Breast epithelium (tissue), 4 donors: ENCODE measurements at regions not wholly inside any gene's neighbourhood (a gene's known extent, or its start where the extent isn't known, plus 50 kb on each side); places are given as distances from the start of the nearest gene placed in this dataset.
"Not testable (repeated sequence)": the region's sequence is repeated elsewhere in the genome, so short reads cannot be mapped to it uniquely, and the experiment has no call there.

Experiments
- DNase-seq, 2 donors: peaks; one replicate each; pipeline ENCODE4 v3.0.0-alpha.2; 2019; ENCODE audit warnings: low spot score in 2 of 2
- H3K27ac ChIP-seq, 2 donors: fragments of 200-600 bp; sonication (generic) in 1 of 2; one replicate each; pipeline ENCODE4 v1.5.1; 2016 to 2019; ENCODE audit warnings: mild to moderate bottlenecking in 1 of 2
- H3K27me3 ChIP-seq, 2 donors: fragments of 200-600 bp; sonication (generic) in 1 of 2; one replicate each; pipeline versions ENCODE4 v1.5.1 to v1.6.0; 2017 to 2019; ENCODE audit warnings: control low read depth in 1 of 2, mild to moderate bottlenecking in 1 of 2
- H3K36me3 ChIP-seq: fragments of 200-600 bp; one replicate; pipeline ENCODE4 v1.5.1; 2019
- H3K4me1 ChIP-seq, 2 donors: fragments of 200-600 bp; sonication (generic); one replicate each; pipeline ENCODE4 v1.5.1; 2016 to 2019; ENCODE audit warnings: control low read depth in 1 of 2
- H3K4me3 ChIP-seq, 3 donors: fragments of 200-600 bp; sonication (generic); 1 replicate in 2 of 3; 2 replicates in 1 of 3; pipeline ENCODE4 v1.5.1; 2016 to 2019; ENCODE audit warnings: mild to moderate bottlenecking in 3 of 3, moderate library complexity in 2 of 3
- H3K9me3 ChIP-seq, 2 donors: fragments of 200-600 bp; sonication (generic) in 1 of 2; one replicate each; pipeline ENCODE4 v1.5.1; 2016 to 2019; ENCODE audit warnings: control low read depth in 1 of 2
- POLR2A ChIP-seq: fragments of 450-650 bp; IDR thresholded peaks from one replicate; pipeline ENCODE4 v1.6.1; 2016; ENCODE audit warnings: antibody characterized with exemption, mild to moderate bottlenecking, moderate library complexity
- POLR2AphosphoS5 ChIP-seq, 3 donors: sonication (generic); formaldehyde crosslinking; IDR thresholded peaks; one replicate each; pipeline ENCODE4 v1.6.1; 2017; ENCODE audit warnings: antibody characterized with exemption in 3 of 3
- intact Hi-C: fragments of 100-400 bp; cut with DNase I; formaldehyde crosslinking; loops from one replicate; pipeline ENCODE4 v1.15.1; 2023; ENCODE audit warnings: low total_unique reads
- TF ChIP-seq, protein P1 (sequence below), 3 donors: fragments of 450-650 bp; IDR thresholded peaks; one replicate each; pipeline ENCODE4 v1.5.1; 2016 to 2017; ENCODE audit warnings: antibody characterized with exemption in 3 of 3, mild to moderate bottlenecking in 3 of 3, moderate library complexity in 3 of 3

DNA sequence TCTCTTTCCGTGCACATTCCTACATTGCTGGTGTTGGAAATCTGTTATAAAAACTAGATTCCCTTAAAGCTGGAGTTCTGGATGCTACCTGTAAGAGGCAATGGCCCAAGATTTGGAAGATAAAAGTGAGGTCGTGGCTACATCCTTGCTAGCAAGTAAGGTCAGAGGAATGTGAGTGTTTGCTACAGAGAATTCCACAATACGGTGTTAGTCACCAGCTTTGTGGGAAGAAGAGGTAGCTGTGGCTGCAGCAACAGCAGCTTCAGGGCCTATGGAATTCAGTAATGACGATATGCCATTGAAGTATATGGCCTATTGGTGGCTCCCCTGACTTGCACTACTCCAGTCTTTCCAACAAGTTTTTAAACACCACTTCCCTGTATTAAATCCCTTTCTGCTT, 227.7 kb upstream of the TMEM260 start:
- Histone ChIP-seq H3K9me3 (peaks cover 0 to 4% of the 10 kb centered on the region in 2 donors), H3K4me3 (no peak overlapping the region), H3K4me1 (no peaks in the 10 kb centered on the region), H3K27me3 (no peaks in the 10 kb centered on the region), H3K27ac (no peak overlapping the region), H3K36me3 (no peaks in the 10 kb centered on the region)
- TF ChIP-seq, protein P1, sequence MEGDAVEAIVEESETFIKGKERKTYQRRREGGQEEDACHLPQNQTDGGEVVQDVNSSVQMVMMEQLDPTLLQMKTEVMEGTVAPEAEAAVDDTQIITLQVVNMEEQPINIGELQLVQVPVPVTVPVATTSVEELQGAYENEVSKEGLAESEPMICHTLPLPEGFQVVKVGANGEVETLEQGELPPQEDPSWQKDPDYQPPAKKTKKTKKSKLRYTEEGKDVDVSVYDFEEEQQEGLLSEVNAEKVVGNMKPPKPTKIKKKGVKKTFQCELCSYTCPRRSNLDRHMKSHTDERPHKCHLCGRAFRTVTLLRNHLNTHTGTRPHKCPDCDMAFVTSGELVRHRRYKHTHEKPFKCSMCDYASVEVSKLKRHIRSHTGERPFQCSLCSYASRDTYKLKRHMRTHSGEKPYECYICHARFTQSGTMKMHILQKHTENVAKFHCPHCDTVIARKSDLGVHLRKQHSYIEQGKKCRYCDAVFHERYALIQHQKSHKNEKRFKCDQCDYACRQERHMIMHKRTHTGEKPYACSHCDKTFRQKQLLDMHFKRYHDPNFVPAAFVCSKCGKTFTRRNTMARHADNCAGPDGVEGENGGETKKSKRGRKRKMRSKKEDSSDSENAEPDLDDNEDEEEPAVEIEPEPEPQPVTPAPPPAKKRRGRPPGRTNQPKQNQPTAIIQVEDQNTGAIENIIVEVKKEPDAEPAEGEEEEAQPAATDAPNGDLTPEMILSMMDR (IDR thresholded peaks at IDR 0.05), result no peak
- TF ChIP-seq POLR2A (no peak), POLR2AphosphoS5 (IDR thresholded peaks at IDR 0.05) (no peak)
- DNase-seq, result no peak
- intact Hi-C loops, result no loop called here

- Histone ChIP-seq H3K4me1 (no peaks in the 10 kb centered on the region), H3K36me3 (no peaks in the 10 kb centered on the region), H3K9me3 (peaks cover 0 to 4% of the 10 kb centered on the region in 2 donors), H3K27me3 (no peaks in the 10 kb centered on the region), H3K4me3 (no peak overlapping the region), H3K27ac (no peak overlapping the region)
- DNase-seq, result no peak
- no peak for TF ChIP-seq POLR2AphosphoS5 (IDR thresholded peaks at IDR 0.05)
- no peak for TF ChIP-seq POLR2A
- TF ChIP-seq, protein P1 (IDR thresholded peaks at IDR 0.05), result no peak
- intact Hi-C loops, result no loop called here
Measured at GRCh38 chr14:56352999-56353398, 226.6 kb upstream of the TMEM260 start.

DNA sequence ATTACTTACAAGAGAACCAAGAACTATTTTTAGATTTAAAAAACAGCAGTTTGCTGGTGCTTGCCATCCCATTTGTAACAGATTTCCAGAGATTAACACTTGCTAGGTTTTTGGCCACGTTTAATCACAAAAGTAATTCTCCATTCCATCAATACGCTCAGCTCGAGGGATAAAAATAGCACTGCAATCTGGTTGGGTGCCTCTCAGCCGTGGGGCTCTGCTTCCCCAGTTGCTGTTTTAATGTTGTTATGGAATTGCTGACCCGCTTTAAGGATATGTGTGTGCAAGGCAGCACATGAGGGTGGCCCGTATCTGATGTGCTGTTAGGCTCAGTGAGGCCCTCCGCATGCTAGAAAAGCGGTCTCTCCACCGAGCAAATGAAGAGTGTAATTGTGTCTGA, 222.2 kb upstream of the TMEM260 start:
- no peaks in the 10 kb centered on the region for H3K4me1 ChIP-seq
- no peaks in the 10 kb centered on the region for H3K9me3 ChIP-seq
- H3K27ac ChIP-seq, result no peak overlapping the region
- no peak overlapping the region for H3K4me3 ChIP-seq
- intact Hi-C loops, result no loop called here
- no peaks in the 10 kb centered on the region for H3K36me3 ChIP-seq
- no peaks in the 10 kb centered on the region for H3K27me3 ChIP-seq
- no peak for DNase-seq
- TF ChIP-seq, protein P1 (IDR thresholded peaks at IDR 0.05), result no peak
- TF ChIP-seq POLR2A (no peak), POLR2AphosphoS5 (IDR thresholded peaks at IDR 0.05) (no peak)

DNA sequence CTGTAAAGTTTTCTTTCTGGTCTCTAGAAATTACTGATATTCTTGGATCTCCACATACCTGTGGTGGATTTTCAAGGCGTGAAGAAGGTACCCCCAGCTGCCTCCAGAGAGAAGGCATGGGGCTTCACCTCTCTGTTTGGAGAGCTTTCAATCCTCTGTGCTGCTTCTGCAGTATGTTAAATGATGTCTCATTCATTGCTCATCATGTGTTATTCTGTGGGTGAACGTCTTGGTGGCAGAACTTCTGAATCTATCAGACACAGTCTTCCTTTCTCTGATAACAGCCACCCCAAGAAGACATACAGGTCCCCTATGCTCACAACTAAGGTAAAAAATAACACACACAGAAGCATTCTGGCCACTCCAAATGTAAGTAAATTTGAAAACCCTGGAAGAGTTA, 221.3 kb upstream of the TMEM260 start:
- TF ChIP-seq, protein P1 (IDR thresholded peaks at IDR 0.05), result no peak
- TF ChIP-seq POLR2AphosphoS5 (IDR thresholded peaks at IDR 0.05) (no peak), POLR2A (no peak)
- no peaks in the 10 kb centered on the region for H3K27me3 ChIP-seq
- H3K27ac ChIP-seq, result no peak overlapping the region
- H3K4me1 ChIP-seq, result no peaks in the 10 kb centered on the region
- no peaks in the 10 kb centered on the region for H3K36me3 ChIP-seq
- intact Hi-C loops, result no loop called here
- no peak for DNase-seq
- no peak overlapping the region for H3K4me3 ChIP-seq
- H3K9me3 ChIP-seq, result no peaks in the 10 kb centered on the region

GRCh38 chr14:56358851-56359614, 220.6 kb upstream of the TMEM260 start:
- no peak overlapping the region for H3K27ac ChIP-seq
- H3K36me3 ChIP-seq, result no peaks in the 10 kb centered on the region
- no peak overlapping the region for H3K4me3 ChIP-seq
- TF ChIP-seq, protein P1 (IDR thresholded peaks at IDR 0.05), result no peak
- no peaks in the 10 kb centered on the region for H3K9me3 ChIP-seq
- H3K27me3 ChIP-seq, result no peaks in the 10 kb centered on the region
- intact Hi-C loops, result no loop called here
- H3K4me1 ChIP-seq, result no peaks in the 10 kb centered on the region
- DNase-seq, result no peak

DNA sequence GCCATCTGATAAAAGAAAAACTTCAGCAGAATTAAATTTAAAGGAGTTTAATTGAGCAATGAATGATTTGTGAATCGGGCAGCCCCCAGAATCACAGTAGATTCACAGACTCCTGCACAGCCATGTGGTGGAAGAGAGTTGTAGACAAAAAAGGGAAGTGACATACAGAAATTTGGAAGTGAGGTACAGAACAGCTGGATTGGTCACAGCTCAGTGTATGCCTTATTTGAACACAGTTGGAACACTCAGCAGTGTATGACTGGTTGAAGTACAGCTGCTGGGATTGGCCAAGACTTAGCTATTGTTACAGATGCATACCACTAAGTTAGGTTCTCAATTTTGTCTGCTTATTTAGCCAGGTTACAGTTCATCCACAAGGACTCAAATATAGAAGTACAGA, 213.9 kb upstream of the TMEM260 start:
- intact Hi-C loops, H3K9me3 ChIP-seq, H3K27ac ChIP-seq, H3K4me1 ChIP-seq, H3K36me3 ChIP-seq, H3K4me3 ChIP-seq, DNase-seq, H3K27me3 ChIP-seq: not testable (repeated sequence)
